SU-DHL-6 (cell line): ENCODE measurements at regions not wholly inside any gene's neighbourhood (a gene's known extent, or its start where the extent isn't known, plus 50 kb on each side); places are given as distances from the start of the nearest gene placed in this dataset.

Experiments
- EZH2phosphoT487 ChIP-seq: fragments of 200-600 bp; sonication (generic), shearing (Covaris generic); conservative IDR thresholded peaks from 2 replicates; pipeline ENCODE4 v1.6.1; 2018; ENCODE audit warnings: mild to moderate bottlenecking, antibody characterized with exemption, low read length, moderate library complexity, mixed read lengths
- TF ChIP-seq, protein P1 (sequence below): fragments of 200-600 bp; sonication (generic); IDR thresholded peaks from one replicate; pipeline ENCODE4 v1.5.1; 2017; ENCODE audit warnings: antibody characterized with exemption, mild to moderate bottlenecking, low read length, moderate library complexity; ENCODE audit not compliant: insufficient read depth, poor library complexity, severe bottlenecking

DNA sequence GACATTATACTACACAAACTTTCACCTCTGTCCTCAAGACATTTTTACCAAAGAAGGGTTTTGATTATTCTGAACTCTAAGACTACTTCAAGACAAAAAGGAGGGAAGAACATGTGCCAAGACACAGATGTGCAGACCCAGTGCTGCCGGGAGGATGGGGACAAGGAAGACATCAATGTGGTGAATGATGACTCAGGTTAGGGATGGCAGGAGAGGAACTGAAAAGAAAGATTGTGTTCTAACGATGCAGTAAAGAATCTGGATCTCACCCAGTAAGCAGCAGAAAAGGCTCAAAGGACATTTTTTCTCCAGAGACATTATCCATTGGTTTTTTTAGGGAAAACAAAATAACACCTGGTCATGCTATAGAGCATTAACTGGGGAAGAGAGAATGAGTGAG is 449.9 kb upstream of the NR2F2 start:
- no peak for TF ChIP-seq EZH2phosphoT487
- TF ChIP-seq, protein P1, sequence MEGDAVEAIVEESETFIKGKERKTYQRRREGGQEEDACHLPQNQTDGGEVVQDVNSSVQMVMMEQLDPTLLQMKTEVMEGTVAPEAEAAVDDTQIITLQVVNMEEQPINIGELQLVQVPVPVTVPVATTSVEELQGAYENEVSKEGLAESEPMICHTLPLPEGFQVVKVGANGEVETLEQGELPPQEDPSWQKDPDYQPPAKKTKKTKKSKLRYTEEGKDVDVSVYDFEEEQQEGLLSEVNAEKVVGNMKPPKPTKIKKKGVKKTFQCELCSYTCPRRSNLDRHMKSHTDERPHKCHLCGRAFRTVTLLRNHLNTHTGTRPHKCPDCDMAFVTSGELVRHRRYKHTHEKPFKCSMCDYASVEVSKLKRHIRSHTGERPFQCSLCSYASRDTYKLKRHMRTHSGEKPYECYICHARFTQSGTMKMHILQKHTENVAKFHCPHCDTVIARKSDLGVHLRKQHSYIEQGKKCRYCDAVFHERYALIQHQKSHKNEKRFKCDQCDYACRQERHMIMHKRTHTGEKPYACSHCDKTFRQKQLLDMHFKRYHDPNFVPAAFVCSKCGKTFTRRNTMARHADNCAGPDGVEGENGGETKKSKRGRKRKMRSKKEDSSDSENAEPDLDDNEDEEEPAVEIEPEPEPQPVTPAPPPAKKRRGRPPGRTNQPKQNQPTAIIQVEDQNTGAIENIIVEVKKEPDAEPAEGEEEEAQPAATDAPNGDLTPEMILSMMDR: no peak
